GM19238 (cell line): ENCODE measurements at regions not wholly inside any gene's neighbourhood (a gene's known extent, or its start where the extent isn't known, plus 50 kb on each side); places are given as distances from the start of the nearest gene placed in this dataset.
"Not testable (repeated sequence)": the region's sequence is repeated elsewhere in the genome, so short reads cannot be mapped to it uniquely, and the experiment has no call there.

Source experiments
- DNase-seq: peaks from one replicate; pipeline ENCODE4 v3.0.0; 2011; ENCODE audit warnings: low spot score; ENCODE audit not compliant: insufficient read length

DNA sequence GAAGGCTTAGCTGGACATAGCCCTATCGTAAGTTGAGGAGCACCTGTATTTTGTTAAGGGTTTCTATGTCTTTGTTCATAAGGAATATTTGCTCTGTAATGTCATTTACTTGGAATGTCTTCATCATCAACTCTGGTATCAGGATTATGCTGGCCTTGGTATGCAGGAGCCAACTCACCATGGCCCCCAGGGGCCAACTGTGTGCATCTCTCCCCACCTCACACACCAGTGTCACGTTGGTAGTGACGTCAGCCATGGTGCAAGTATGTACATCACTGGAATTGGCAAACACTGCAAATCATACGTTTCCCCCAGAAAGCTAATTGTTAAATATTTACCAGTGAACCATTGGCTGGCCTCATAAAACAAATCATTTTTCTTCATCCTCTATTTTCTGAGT, 70.8 kb downstream of the YTHDF1 start:
- no peak for DNase-seq

DNA sequence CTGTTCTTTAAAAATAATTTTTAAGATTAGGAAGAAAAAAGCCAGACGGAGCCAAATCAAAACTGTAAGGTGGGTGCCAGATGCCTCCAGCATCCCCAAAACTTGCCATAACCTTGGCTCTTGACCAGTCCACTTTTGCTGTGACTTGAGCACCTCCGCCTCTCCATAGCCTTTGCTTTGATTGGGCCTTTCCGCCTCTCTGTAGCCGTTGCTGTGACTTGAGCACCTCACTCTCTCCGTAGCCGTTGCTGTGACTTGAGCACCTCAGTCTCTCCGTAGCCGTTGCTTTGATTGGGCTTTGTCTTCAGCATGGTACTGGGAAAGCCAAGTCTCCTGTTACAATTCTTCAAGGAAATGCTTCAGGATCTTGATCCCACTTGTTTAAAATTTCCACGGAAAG, 73.0 kb downstream of the YTHDF1 start:
- no peak for DNase-seq

DNA sequence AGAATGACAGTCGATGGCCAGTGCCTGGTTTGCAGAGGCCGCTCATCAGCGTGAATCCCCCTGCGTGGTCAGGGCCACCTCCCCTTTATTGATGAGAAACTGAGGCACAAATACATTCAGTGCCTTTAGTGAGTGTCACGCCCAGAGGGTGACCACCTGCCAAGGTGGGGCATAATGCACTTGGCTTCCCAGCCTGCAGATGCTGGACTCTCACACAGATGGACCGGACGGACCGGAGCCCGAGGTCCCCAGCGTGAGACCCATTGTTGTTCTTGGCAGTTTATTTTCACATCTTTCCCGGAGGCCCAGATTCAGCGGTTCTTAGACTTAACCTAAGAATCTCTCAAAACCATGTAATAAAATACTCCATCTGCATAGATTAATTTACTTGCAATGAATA, 74.4 kb downstream of the YTHDF1 start:
- DNase-seq = no peak

DNA sequence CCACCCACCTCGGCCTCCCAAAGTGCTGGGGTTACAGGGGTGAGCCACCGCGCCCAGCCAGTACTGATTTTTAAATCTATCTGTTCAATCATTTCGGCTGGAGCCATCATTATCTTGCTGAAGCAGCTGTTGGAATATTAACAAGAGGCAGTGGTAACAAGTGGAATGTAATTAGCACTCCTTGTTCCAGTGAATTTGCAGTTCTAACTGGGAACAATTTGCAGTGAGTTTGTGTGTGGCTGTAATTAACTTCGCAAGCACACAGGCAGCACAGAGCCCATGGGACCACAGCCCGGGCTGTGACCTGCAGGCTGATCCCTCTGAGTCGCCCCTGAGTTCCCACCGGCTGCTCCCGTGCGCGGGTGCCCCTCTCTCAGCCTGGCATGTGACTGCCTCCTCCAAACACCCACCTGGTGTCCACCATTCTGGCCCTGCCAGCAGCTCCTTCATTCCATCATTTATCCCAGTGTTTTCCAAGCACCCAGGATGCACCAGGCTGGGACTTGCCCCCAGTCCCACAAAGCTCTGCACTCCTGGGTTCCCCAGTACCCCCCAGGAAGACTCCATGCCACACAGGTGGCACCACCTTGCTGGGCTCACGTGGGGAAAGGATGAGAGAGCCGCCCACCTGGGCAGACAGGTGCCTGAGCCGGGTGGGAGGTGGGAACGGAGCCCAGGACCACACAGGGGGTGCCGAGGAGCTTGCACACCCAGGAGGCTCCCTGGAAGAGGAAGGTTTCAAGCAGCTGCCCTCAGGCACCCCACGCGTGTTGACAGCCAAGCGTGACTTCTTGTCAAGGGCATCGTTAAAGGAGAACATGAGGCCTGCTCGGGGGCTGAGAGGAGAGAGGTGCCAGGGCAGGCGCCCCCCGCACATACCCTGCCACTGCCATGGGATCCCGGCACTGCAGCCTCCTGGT, 75.2 kb downstream of the YTHDF1 start:
- no peak for DNase-seq

DNA sequence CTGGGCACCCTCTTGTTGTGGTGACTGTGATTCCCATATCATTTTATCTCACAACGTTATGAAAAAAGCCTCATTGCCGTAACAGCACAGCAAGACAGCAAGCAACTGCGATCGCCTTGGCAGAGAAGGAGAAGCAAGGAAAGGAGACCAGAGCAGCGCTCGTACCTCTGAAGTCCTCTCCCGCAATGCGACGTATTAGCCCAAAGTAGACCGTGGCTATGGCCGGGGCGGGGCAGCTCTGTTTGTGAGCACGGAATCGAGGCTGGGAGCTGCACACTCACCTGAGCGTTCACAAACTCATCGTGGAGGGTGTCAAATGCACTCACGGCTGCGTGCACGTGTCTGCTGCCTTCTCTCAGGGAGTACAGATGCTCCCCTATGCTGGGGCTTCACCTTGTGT, 76.1 kb downstream of the YTHDF1 start:
- no peak for DNase-seq

DNA sequence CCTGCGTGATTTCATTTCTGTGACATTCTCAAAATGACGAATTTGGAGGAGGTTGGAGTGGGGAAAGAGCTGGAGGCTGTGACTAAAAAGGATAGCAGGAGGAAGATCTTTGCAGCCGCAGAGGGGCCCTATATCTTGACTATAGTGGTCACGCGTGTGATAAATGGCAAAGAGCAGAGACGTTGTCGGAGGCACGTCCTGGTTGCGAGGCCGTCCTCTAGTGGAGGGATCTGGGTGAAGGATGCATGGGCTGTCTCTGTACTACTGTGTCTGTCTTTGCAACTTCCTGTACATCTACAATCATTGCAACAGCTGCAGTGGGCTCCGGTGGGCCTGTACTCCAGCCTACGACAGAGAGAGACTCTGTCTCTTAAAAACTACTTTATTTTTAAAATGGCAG, 76.6 kb downstream of the YTHDF1 start:
- no peak for DNase-seq

DNA sequence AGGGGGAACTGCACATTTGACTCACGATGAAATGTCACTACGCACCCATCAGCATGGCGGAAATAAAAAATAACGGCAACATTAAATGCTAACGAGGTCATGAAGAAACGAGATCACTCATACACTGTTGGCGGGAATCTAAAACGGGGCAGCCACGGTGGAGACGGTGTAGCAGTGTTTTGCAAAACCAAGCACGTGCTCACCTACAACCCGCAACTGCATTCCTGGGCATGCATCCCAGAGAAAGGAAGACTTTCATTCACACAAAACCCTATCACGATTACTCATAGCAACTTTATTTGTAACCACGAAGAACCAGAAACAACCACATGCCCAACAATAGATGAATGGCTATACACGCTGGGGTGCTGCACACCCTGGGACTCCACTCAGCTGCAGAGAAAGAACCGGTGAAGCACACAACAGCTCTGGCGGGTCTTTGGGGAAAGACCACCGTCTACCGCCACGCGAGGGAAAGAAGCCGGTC, 77.0 kb downstream of the YTHDF1 start:
- no peak for DNase-seq

DNA sequence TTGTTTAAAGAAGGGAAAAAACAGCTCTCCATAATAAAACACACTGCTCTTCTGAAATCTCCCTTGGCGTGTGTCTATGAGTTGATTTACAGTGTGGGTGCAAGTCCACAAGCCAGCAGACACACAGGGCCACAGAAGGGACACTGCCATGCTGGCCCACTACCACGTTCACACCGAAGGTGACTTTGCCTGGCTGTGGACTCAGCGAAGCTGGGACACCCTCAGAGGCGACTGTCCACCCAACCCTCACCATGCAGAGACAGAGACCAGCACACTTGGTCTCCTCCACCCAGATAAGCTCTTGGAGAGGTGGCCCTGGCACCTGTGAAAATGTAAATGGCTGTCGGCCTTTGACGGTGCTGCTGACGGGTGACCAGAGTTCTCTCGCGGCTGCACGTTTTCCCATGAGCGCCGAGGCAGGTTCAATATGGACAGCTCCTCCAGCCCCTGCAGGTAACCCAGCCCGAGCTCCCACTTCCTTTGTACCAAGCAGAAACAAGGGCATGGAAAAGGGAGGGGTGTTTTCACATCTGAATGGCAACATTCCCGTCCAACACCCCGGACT, 78.0 kb downstream of the YTHDF1 start:
- DNase-seq = no peak

DNA sequence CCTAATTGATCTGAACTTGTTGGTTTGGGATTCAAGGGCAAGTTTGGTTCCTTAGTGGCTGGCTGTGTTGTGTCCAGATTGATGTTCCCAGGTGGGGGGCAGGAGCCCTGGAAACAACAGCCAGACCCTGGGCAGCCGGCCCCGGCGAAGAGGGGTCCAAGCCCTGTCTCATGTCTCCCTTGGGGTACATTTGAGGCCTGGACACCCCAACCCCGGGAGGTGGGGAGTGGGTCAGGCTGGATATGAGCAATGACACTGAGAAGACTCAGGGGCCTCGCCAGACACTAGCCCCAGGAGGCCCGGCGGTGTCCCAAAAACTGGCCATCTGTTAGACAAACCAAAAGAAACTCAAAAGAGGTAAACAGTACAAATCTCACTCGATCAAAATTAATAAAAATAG, 79.6 kb downstream of the YTHDF1 start:
- no peak for DNase-seq

DNA sequence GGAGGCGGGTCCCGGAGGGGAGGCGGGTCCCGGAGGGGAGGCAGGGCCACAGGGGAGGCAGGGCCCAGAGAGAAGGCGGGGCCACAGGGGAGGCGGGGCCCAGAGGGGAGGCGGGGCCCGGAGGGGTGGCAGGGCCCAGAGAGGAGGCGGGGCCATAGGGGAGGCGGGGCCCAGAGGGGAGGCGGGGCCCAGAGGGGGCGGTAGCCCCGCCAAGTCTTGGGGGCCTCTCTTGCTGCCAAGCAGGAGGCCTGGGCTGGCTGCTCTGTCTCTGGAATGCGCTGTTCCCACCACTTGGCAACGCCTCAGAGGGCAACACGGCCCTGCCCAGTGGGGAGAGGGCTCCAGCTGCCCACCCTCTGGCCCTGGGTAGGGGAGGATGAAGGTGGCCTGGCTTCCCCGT, 80.5 kb downstream of the YTHDF1 start:
- no peak for DNase-seq

DNA sequence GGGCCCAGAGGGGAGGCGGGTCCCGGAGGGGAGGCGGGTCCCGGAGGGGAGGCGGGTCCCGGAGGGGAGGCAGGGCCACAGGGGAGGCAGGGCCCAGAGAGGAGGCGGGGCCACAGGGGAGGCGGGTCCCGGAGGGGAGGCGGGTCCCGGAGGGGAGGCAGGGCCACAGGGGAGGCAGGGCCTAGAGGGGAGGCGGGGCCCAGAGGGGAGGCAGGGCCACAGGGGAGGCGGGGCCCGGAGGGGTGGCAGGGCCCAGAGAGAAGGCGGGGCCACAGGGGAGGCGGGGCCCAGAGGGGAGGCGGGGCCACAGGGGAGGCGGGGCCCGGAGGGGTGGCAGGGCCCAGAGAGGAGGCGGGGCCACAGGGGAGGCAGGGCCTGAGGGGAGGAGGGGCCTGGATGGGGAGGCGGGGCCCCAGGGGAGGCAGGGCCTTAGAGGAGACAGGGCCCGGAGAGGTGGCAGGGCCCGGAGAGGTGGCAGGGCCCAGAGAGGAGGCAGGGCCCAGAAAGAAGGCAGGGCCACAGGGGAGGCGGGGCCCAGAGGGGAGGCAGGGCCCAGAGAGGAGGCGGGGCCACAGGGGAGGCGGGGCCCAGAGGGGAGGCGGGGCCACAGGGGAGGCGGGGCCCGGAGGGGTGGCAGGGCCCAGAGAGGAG, 81.1 kb downstream of the YTHDF1 start:
- not testable (repeated sequence) for DNase-seq

DNA sequence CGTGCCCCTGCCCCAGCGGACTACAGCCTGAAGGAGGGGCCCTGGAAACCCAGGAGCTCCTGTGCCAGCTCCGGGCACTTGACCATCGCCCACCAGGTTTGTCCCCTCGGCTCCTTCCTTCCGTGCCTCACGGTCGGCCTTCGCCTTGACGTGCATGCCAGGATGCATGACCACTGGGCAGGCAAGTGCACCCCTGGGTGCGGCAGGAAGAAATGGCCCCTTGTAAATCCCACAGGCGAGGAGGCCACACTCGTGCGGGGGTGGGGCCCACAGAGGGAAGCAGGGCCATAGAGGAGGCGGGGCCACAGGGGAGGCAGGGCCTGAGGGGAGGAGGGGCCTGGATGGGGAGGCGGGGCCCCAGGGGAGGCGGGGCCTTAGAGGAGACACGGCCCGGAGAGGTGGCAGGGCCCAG, 81.7 kb downstream of the YTHDF1 start:
- no peak for DNase-seq

DNA sequence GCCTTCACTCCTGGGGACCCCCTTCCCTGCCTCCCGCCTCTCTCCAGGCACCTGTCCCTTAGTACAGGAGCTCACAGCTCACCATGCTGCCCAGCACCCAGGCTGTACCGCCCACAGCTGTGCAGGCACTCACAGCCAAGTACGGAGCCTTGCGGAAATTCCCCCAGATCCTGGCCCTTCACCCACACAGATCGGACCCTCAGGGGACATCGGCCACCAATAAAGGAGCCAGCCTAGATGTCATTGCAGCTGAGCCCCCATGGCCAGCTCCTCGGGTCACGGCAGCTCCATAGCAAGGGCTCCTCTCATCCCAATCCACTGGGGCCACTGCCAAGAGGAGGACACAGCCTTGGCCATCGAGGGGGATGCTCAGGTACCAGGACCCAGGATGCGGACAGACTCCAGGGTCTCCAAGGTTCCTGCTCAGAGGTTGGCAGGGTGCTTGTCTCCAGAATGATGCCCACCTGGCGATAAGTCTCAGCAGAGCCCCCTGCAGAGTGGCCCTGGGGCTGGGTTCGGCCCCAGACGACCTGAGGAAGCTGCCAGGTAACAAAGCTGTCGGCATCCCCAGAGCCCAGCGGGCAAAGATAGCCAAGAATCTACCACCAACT, 82.3 kb downstream of the YTHDF1 start:
- no peak for DNase-seq

DNA sequence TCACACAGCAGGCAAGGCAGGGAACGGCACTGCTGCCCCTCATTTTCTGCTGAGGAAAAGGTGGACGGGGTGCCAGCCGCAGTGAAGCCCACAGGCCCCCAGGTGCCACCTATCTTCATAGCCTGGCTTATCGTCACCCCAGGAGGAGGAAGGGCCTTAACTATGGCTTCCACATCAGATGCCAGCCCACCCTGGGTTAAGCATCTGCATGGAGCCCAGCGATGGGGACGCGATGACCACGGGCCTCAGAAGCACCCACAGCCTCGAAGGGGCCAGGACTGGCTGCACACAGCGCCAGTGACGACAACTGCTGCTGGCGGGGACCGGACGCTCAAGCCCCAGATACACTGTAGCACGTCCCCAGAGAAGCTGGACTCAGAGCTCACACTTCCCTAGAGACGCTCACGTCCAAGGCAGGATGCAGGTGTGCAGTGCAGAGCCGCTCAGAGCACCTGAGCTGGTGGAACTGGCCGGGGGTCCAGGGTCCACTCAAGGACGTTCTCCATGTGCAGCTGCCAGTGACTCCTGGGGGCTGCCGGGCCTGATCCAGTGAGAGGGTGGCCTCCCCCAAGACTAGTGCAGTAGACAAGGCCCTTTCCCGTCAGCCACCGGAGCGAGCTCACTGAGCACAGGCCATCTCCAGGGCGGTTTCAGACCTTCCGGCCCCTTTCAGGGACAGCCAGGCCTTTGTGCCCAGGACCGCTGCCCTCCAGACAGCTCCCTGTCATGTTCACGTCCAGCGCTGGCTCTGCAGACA, 83.0 kb downstream of the YTHDF1 start:
- DNase-seq = no peak

DNA sequence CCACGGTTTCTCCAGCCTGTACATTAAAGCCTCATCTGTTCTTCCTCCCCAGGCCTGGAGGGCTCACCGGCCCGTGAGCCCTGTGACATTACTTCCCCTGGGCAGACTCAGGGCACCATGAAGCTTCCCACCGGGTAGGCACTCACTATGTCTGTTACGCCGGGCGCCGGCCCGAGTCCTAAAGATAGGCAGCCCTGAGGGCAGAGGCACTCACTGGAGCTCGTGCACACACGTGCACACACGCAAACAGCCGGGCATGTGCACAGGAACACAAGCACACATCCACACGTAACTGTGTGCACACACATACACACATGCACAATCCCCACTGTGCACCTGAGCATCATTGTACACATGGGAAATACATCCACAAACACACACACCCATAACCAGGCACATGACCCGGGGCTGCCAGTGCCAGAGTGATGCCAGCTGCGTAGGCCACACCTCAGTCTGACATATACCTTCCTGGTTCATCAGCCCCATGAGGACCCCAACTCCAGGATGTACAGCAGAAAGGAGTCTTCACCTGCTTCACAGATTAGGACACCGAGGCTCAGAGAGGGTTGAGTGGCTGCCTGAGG, 83.7 kb downstream of the YTHDF1 start:
- DNase-seq = no peak

DNA sequence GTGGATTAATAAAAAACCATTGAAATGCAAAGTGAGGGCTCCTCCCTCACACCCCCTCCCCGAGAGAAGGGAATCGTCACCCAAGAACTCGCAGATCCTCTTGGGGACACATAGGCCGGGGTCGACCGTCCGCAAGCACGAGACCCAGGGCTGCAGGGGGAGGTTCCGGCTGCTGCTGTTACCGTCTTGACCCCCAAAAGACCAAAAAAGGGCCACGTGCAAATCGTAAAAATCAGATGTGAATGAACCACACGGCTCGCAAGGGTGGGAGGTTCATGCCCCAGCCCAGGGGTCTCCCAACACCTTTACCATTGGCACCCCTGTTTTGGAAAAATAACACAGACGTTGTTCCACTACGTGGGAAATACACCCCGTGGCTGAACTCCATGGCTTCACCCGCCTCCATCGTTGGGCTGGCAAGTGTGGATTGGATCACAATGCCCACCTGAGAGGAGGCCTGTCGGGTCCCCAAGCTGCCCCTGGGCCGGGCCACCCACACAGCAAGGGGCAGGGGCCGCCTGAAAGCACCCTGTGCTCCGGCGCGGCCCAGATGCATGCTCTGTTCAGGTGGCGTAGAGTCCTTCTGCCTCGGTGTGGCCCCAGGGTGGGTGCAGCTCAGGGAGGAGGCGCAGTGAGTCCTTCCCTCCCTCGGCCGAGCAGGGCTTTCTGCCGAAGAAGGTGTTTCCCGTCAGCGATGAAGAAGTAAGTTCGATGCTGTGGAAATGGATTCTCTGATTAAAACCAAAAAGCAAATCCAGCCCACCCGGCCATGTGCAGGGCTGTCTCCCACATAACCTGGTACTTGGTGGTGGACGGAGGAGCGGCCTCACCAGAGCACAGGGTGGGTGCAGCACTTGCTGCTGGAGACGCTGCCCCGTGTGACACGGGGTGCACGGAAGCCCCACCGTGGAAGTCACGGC, 85.0 kb downstream of the YTHDF1 start:
- no peak for DNase-seq

DNA sequence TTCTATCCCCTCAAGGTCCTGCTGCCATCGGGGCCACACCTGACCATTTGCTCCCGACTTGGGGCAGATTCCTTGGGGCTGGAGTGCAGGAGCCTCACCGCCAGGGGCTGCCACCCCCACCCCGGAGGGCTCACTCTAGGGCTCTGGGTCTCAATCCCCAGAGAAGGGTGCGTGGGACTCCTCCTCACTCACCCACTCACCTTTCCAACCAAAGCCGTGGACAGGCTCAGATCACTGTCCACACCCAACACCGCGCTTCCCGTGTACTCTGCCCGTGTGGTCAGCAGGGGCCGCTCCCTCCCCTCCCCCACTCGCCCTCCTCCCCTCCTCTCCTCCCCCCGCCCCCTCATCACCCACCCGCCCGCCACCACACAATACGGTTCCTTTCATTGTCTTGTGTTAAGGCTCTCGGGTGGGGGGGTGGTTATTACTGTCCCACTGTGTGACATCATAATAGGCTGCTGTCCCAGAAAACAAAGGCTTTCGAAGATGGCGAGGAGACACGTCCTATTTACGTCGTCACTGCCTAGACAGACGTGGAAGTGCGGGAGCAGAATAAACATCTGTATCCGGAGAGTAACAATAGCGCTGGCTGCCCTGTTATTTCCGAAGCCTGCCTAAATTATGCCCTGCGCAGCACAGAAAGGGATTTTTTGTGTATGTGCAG, 85.8 kb downstream of the YTHDF1 start:
- no peak for DNase-seq

DNA sequence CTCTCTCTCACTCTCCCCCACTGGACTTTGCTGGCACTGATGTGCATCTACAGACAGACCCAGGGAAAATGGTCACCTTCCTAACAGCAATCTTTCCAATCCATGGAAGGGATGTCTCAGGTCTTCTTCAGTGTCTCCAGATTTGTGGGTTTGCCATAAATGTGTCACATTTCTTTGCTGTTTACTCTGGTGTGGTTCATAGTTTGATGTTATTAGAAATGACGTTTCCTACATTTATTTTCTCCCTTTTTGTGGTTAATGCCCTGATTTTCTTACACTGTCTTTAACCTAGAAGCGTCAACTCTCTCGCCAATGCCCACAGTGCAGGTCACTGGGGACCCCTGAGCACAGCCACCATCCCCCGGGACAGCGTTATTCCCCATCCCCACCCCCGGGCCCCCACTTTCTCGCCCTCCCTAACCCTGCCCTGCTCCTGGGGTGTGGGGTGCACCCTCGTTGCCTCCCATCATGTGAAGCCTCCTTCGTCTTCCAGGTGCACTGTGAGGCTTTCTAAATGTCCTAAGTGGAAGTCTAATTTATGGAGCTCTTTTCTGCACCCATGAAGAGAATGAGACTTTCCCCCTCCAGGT, 86.5 kb downstream of the YTHDF1 start:
- DNase-seq = no peak

DNA sequence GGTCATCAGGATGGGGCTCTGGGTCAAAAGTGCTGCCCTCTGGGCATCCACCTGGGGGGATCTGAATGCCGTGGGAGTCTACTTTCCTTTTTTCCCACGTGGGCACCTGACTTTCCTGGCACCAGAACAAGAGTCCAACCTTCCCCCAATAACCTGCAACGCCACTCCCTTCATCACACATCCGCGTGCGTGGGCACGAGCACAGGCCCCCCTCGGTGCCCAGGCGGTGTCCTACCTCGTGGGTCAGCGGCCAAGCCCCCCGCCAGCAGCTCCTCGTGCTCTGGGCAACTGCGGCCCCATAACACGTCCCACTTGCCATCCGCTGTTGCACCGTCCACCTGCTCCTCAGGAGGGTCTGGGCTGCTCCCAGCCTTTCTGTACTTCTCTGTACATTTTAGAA, 87.0 kb downstream of the YTHDF1 start:
- no peak for DNase-seq
